ENCODE measurements at regions not wholly inside any gene's neighbourhood (a gene's known extent, or its start where the extent isn't known, plus 50 kb on each side); places are given as distances from the start of the nearest gene placed in this dataset.

DNA sequence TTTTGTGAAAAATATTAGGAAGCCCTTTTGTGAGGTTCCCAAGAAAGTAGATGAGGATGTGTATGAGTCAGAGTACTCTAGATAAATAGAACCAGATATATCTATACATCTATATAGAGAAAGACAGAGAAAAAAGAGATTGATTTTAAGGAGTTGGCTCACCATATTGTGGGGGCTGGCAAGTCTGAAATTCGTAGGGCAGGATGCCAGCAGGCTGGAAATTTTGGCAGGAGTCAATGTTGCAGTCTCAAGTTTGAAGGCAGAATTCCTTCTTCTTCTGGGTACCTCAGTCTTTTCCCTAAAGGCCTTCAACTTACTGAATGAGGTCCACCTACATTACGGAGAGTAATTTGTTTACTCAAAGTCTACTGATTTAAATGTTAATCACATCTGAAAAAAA is 65.3 kb upstream of the SAMD3 start:
- 9% methylated on average over 2 of the region's 2 CpGs for WGBS (ENCODE audit: low lambda C conversion rate)
- no peak overlapping the region for H2AFZ ChIP-seq (ENCODE audit: low read length)
- H3K4me1 ChIP-seq (ENCODE audit: insufficient read depth, low read length), result no peaks in the 10 kb centered on the region
- TF ChIP-seq BRCA1 (CRISPR knock-in tag; IDR thresholded peaks at IDR 0.05), result no peak
- no peak for TF ChIP-seq JUND (CRISPR knock-in tag; IDR thresholded peaks at IDR 0.05)
- no peak for TF ChIP-seq AHR (CRISPR knock-in tag; IDR thresholded peaks at IDR 0.05)
- no peak for TF ChIP-seq ELF3 (CRISPR knock-in tag; IDR thresholded peaks at IDR 0.05)
- TF ChIP-seq HNRNPL (IDR thresholded peaks at IDR 0.05; ENCODE audit: low read depth, low read length), result no peak
- TF ChIP-seq, protein P1, sequence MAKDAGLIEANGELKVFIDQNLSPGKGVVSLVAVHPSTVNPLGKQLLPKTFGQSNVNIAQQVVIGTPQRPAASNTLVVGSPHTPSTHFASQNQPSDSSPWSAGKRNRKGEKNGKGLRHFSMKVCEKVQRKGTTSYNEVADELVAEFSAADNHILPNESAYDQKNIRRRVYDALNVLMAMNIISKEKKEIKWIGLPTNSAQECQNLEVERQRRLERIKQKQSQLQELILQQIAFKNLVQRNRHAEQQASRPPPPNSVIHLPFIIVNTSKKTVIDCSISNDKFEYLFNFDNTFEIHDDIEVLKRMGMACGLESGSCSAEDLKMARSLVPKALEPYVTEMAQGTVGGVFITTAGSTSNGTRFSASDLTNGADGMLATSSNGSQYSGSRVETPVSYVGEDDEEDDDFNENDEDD (CRISPR knock-in tag; IDR thresholded peaks at IDR 0.05; ENCODE audit: borderline replicate concordance), result no peak
- TF ChIP-seq, protein P2, sequence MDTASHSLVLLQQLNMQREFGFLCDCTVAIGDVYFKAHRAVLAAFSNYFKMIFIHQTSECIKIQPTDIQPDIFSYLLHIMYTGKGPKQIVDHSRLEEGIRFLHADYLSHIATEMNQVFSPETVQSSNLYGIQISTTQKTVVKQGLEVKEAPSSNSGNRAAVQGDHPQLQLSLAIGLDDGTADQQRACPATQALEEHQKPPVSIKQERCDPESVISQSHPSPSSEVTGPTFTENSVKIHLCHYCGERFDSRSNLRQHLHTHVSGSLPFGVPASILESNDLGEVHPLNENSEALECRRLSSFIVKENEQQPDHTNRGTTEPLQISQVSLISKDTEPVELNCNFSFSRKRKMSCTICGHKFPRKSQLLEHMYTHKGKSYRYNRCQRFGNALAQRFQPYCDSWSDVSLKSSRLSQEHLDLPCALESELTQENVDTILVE (CRISPR knock-in tag; IDR thresholded peaks at IDR 0.05), result no peak
- TF ChIP-seq PLRG1 (conservative IDR thresholded peaks at IDR 0.05), result no peak
- TF ChIP-seq, protein P3, sequence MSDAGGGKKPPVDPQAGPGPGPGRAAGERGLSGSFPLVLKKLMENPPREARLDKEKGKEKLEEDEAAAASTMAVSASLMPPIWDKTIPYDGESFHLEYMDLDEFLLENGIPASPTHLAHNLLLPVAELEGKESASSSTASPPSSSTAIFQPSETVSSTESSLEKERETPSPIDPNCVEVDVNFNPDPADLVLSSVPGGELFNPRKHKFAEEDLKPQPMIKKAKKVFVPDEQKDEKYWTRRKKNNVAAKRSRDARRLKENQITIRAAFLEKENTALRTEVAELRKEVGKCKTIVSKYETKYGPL (CRISPR knock-in tag; IDR thresholded peaks at IDR 0.05), result no peak
- no peak for TF ChIP-seq ZMYM3 (CRISPR knock-in tag; IDR thresholded peaks at IDR 0.05)
- TF ChIP-seq ZNF703 (CRISPR knock-in tag; IDR thresholded peaks at IDR 0.05; ENCODE audit: borderline replicate concordance), result no peak
- TF ChIP-seq, protein P4, sequence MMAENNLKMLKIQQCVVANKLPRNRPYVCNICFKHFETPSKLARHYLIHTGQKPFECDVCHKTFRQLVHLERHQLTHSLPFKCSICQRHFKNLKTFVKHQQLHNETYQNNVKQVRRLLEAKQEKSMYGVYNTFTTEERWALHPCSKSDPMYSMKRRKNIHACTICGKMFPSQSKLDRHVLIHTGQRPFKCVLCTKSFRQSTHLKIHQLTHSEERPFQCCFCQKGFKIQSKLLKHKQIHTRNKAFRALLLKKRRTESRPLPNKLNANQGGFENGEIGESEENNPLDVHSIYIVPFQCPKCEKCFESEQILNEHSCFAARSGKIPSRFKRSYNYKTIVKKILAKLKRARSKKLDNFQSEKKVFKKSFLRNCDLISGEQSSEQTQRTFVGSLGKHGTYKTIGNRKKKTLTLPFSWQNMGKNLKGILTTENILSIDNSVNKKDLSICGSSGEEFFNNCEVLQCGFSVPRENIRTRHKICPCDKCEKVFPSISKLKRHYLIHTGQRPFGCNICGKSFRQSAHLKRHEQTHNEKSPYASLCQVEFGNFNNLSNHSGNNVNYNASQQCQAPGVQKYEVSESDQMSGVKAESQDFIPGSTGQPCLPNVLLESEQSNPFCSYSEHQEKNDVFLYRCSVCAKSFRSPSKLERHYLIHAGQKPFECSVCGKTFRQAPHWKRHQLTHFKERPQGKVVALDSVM (CRISPR knock-in tag; IDR thresholded peaks at IDR 0.05), result no peak
- TF ChIP-seq ZFP1 (CRISPR knock-in tag; IDR thresholded peaks at IDR 0.05), result no peak
- TF ChIP-seq ZNF644 (CRISPR knock-in tag; IDR thresholded peaks at IDR 0.05; ENCODE audit: low read depth), result no peak
- TF ChIP-seq ZNF549 (CRISPR knock-in tag; IDR thresholded peaks at IDR 0.05), result no peak
- TF ChIP-seq ZNF768 (CRISPR knock-in tag; IDR thresholded peaks at IDR 0.05), result no peak
- TF ChIP-seq ZIK1 (CRISPR knock-in tag; IDR thresholded peaks at IDR 0.05; ENCODE audit: borderline replicate concordance, low read depth), result no peak
- TF ChIP-seq, protein P5, sequence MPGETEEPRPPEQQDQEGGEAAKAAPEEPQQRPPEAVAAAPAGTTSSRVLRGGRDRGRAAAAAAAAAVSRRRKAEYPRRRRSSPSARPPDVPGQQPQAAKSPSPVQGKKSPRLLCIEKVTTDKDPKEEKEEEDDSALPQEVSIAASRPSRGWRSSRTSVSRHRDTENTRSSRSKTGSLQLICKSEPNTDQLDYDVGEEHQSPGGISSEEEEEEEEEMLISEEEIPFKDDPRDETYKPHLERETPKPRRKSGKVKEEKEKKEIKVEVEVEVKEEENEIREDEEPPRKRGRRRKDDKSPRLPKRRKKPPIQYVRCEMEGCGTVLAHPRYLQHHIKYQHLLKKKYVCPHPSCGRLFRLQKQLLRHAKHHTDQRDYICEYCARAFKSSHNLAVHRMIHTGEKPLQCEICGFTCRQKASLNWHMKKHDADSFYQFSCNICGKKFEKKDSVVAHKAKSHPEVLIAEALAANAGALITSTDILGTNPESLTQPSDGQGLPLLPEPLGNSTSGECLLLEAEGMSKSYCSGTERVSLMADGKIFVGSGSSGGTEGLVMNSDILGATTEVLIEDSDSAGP (CRISPR knock-in tag; IDR thresholded peaks at IDR 0.05; ENCODE audit: borderline replicate concordance), result no peak
- ATAC-seq (no peak), DNase-seq (ENCODE audit: low spot score) (no peak), FAIRE-seq (no peak)
- no peak overlapping the region for H3K4me2 ChIP-seq (ENCODE audit: low read depth, low read length)
- H3K27ac ChIP-seq (ENCODE audit: extremely low read length, insufficient read depth, low read length), result no peak overlapping the region
- in situ Hi-C loops (cut with HindIII; ENCODE audit: extremely low pct_ligation_motif_present, low pct_unique_long_range_greater_than_20kb), result no loop called here
- H3K79me2 ChIP-seq (ENCODE audit: insufficient read depth, low read length), result no peaks in the 10 kb centered on the region
- ChIA-PET CTCF (ENCODE audit: low intra/inter-chr PET ratio, low total read pairs) (no interaction called here), POLR2A (no interaction called here)
- H3K27me3 ChIP-seq (ENCODE audit: control insufficient read depth in 1 of 2, insufficient read depth in 2 of 2, low read length in 2 of 2), result no peaks in the 10 kb centered on the region; a peak in 2 of 5 replicates
- no peaks in the 10 kb centered on the region for H4K20me1 ChIP-seq (ENCODE audit: insufficient read depth, low read length)
- H3K4me3 ChIP-seq (replicated peaks in 1 of 3; ENCODE audit: insufficient read depth in 1 of 3, low read depth in 2 of 3, low read length in 3 of 3), result no peak overlapping the region
- intact Hi-C loops (cut with micrococcal nuclease; ENCODE audit: unreplicated experiment), result loop anchor here (10.0 kb wide), 2 partner anchors 153 to 243 kb away; no protein-coding TSS in a partner anchor
- BruUV-seq (replicated peaks), result no TSS peak
- no peaks in the 10 kb centered on the region for H3K9me3 ChIP-seq (ENCODE audit: low read length)
- no peak overlapping the region for H3K9ac ChIP-seq (ENCODE audit: insufficient read depth, low read depth, low read length)
- no peaks in the 10 kb centered on the region for H3K36me3 ChIP-seq (replicated peaks in 1 of 2; ENCODE audit: control insufficient read depth in 1 of 2, insufficient read depth in 2 of 2, low read length in 2 of 2)

Data from HepG2 (cell line).